B cell (primary cell): ENCODE measurements at regions not wholly inside any gene's neighbourhood (a gene's known extent, or its start where the extent isn't known, plus 50 kb on each side); places are given as distances from the start of the nearest gene placed in this dataset.

Experiments
- ATAC-seq: fragments of 200-7000 bp; cut with Tn5 transposase; one replicate; pipeline ENCODE4 v1.10.0; 2021; ENCODE audit warnings: low read depth, mild to moderate bottlenecking, moderate number of reproducible peaks, moderate library complexity
- CTCF ChIA-PET: fragments of 350-600 bp; sonication (Branson Sonifier 250); formaldehyde crosslinking; loops from one replicate; lab custom pipeline; 2021; ENCODE audit warnings: antibody characterized with exemption, inconsistent platforms; lab: Charles Lee
- POLR2A ChIA-PET: fragments of 350-600 bp; sonication (Branson Sonifier 250); formaldehyde crosslinking; loops from one replicate; lab custom pipeline; 2021; ENCODE audit warnings: antibody characterized with exemption; lab: Charles Lee
- DNase-seq: peaks from one replicate; pipeline ENCODE4 v3.0.0; 2013
- H2AFZ ChIP-seq: 2 replicates; pipeline ENCODE4 v1.6.1; 2012; ENCODE audit warnings: mild to moderate bottlenecking, low read depth, low read length; ENCODE audit not compliant: insufficient read depth, poor library complexity, severe bottlenecking
- H3K27ac ChIP-seq, 2 donors: 1 replicate in 1 of 2; 2 replicates in 1 of 2; pipeline ENCODE4 v1.5.1; 2012 to 2013; ENCODE audit warnings: low read length in 2 of 2, mild to moderate bottlenecking in 2 of 2, moderate library complexity in 1 of 2
- H3K27me3 ChIP-seq, 4 experiments: fragments of 200-600 bp in 1 of 4; sonication (generic) in 1 of 4; replicated peaks in 1 of 4; 1 replicate in 2 of 4; 2 replicates in 2 of 4; pipeline versions ENCODE4 v1.6.1 to v1.7.0; 2013 to 2016; ENCODE audit warnings: low read length in 3 of 4, mild to moderate bottlenecking in 2 of 4, mixed read lengths in 1 of 4, moderate library complexity in 1 of 4; ENCODE audit not compliant: insufficient read depth in 4 of 4, control insufficient read depth in 3 of 4; ENCODE audit errors: control extremely low read depth in 1 of 4
- H3K36me3 ChIP-seq, 2 experiments: replicated peaks in 1 of 2; 1 replicate in 1 of 2; 2 replicates in 1 of 2; pipeline versions ENCODE4 v1.6.1 to v1.7.1; 2013; ENCODE audit warnings: low read length in 1 of 2; ENCODE audit not compliant: insufficient read depth in 2 of 2, control insufficient read depth in 1 of 2; ENCODE audit errors: control extremely low read depth in 1 of 2, extremely low read depth in 1 of 2
- H3K4me1 ChIP-seq, 2 donors: fragments of 200-600 bp in 1 of 2; sonication (generic) in 1 of 2; 1 replicate in 1 of 2; 2 replicates in 1 of 2; pipeline versions ENCODE4 v1.5.1 to v1.6.1; 2013 to 2017; ENCODE audit warnings: low read length in 2 of 2; ENCODE audit not compliant: control insufficient read depth in 2 of 2, insufficient read depth in 2 of 2
- H3K4me2 ChIP-seq: replicated peaks from 2 replicates; pipeline ENCODE3; 2012; ENCODE audit warnings: mild to moderate bottlenecking, low read depth, low read length; ENCODE audit not compliant: poor library complexity, severe bottlenecking
- H3K4me3 ChIP-seq, 5 experiments: fragments of 200-600 bp in 1 of 5; sonication (generic) in 1 of 5; 1 replicate in 3 of 5; 2 replicates in 2 of 5; pipeline versions ENCODE4 v1.5.1 to v1.7.0; 2011 to 2016; ENCODE audit warnings: low read length in 4 of 5, mild to moderate bottlenecking in 4 of 5, low read depth in 2 of 5, control low read depth in 1 of 5, moderate library complexity in 1 of 5; ENCODE audit not compliant: insufficient read depth in 1 of 5; ENCODE audit errors: control extremely low read depth in 1 of 5, extremely low read depth in 1 of 5
- H3K79me2 ChIP-seq: fragments of 200-600 bp; sonication (generic); one replicate; pipeline ENCODE4 v1.6.0; 2016; ENCODE audit warnings: low read length; ENCODE audit not compliant: control insufficient read depth, insufficient read depth
- H3K9ac ChIP-seq: fragments of 200-600 bp; sonication (generic); 2 replicates; pipeline ENCODE4 v1.6.1; 2017; ENCODE audit warnings: mild to moderate bottlenecking, low read length, moderate library complexity
- H3K9me3 ChIP-seq, 3 donors: one replicate each; pipeline versions ENCODE4 v1.6.1 to v1.7.1; 2013; ENCODE audit warnings: low read length in 2 of 3; ENCODE audit not compliant: control insufficient read depth in 2 of 3, insufficient read depth in 1 of 3; ENCODE audit errors: control extremely low read depth in 1 of 3
- H4K20me1 ChIP-seq: 2 replicates; pipeline ENCODE4 v1.6.0; 2012; ENCODE audit warnings: mild to moderate bottlenecking, low read length; ENCODE audit not compliant: insufficient read depth, control insufficient read depth, poor library complexity, severe bottlenecking
- H3K27ac Mint-ChIP-seq: one replicate; pipeline ENCODE4 v1.8.0; 2021; ENCODE audit warnings: mixed read lengths
- H3K27me3 Mint-ChIP-seq: one replicate; pipeline ENCODE4 v1.8.0; 2021; ENCODE audit warnings: mixed read lengths
- H3K4me1 Mint-ChIP-seq: one replicate; pipeline ENCODE4 v1.8.0; 2021; ENCODE audit warnings: mixed read lengths
- H3K4me3 Mint-ChIP-seq: one replicate; pipeline ENCODE4 v1.8.0; 2021; ENCODE audit warnings: mixed read lengths
- H3K9me3 Mint-ChIP-seq: one replicate; pipeline ENCODE4 v1.8.0; 2022; ENCODE audit warnings: mixed read lengths; ENCODE audit not compliant: insufficient read depth
- EZH2 ChIP-seq: IDR thresholded peaks from 2 replicates; pipeline ENCODE4 v1.6.1; 2012; ENCODE audit warnings: borderline replicate concordance, low read depth, mild to moderate bottlenecking, moderate library complexity, low read length; ENCODE audit not compliant: insufficient read depth, poor library complexity, severe bottlenecking
- WGBS: methylation state at CpG from one replicate; pipeline ENCODE4 v1.1.5; 2013; ENCODE audit warnings: missing lambda C conversion rate; ENCODE audit not compliant: insufficient coverage; 5-methylcytosine and 5-hydroxymethylcytosine counted together
- intact Hi-C: fragments of 100-400 bp; cut with micrococcal nuclease; formaldehyde crosslinking; loops from one replicate; pipeline ENCODE4 v1.10.0; 2022
- TF ChIP-seq, protein P1 (sequence below): fragments of 200-600 bp; IDR thresholded peaks from one replicate; pipeline ENCODE4 v1.8.0; 2022; ENCODE audit warnings: antibody characterized with exemption, mild to moderate bottlenecking

DNA sequence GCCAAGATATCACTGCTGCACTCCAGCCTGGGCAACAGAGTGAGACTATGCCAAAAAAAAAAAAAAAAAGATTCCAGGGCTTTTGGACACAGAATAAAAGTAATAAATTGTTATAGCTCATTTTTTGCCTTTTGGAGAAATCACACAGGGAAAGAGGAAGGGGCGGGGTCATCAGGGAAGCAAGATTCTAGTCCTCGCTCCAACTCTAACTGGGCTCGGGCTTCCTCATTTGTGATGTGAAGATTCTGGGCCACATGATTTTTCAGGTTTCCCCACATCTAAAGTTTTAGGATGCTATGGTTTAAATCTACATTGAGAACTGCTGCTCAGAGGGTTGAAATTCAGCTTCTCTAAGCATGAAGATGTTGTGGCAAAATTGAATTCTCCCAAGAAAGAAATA lies 179.3 kb upstream of the PLXNA2 start:
- Histone ChIP-seq H2AFZ (no peak overlapping the region), H3K9ac (no peak overlapping the region), H4K20me1 (no peaks in the 10 kb centered on the region), H3K4me3 (no peak overlapping the region), H3K9me3 (no peaks in the 10 kb centered on the region), H3K27me3 (no peaks in the 10 kb centered on the region), H3K4me1 (no peaks in the 10 kb centered on the region), H3K36me3 (no peaks in the 10 kb centered on the region), H3K27ac (no peak overlapping the region), H3K4me2 (no peak overlapping the region), H3K79me2 (no peaks in the 10 kb centered on the region)
- WGBS = 20% methylated on average over 1 of the region's 3 CpGs
- DNase-seq = no peak
- intact Hi-C loops = no loop called here
- CTCF ChIA-PET = interaction anchor here (0.6 kb wide), 1 partner anchor 17 kb away, joined by 3 read pairs; no protein-coding TSS in a partner anchor
- Mint-ChIP-seq H3K9me3 (no peaks in the 10 kb centered on the region), H3K27me3 (no peaks in the 10 kb centered on the region), H3K4me1 (no peaks in the 10 kb centered on the region), H3K4me3 (no peak overlapping the region), H3K27ac (no peak overlapping the region)
- no peak for ATAC-seq
- POLR2A ChIA-PET = interaction anchor here (0.7 kb wide), 1 partner anchor 23 kb away, joined by 8 read pairs; no protein-coding TSS in a partner anchor
- no peak for TF ChIP-seq EZH2
- TF ChIP-seq, protein P1, sequence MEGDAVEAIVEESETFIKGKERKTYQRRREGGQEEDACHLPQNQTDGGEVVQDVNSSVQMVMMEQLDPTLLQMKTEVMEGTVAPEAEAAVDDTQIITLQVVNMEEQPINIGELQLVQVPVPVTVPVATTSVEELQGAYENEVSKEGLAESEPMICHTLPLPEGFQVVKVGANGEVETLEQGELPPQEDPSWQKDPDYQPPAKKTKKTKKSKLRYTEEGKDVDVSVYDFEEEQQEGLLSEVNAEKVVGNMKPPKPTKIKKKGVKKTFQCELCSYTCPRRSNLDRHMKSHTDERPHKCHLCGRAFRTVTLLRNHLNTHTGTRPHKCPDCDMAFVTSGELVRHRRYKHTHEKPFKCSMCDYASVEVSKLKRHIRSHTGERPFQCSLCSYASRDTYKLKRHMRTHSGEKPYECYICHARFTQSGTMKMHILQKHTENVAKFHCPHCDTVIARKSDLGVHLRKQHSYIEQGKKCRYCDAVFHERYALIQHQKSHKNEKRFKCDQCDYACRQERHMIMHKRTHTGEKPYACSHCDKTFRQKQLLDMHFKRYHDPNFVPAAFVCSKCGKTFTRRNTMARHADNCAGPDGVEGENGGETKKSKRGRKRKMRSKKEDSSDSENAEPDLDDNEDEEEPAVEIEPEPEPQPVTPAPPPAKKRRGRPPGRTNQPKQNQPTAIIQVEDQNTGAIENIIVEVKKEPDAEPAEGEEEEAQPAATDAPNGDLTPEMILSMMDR = no peak

DNA sequence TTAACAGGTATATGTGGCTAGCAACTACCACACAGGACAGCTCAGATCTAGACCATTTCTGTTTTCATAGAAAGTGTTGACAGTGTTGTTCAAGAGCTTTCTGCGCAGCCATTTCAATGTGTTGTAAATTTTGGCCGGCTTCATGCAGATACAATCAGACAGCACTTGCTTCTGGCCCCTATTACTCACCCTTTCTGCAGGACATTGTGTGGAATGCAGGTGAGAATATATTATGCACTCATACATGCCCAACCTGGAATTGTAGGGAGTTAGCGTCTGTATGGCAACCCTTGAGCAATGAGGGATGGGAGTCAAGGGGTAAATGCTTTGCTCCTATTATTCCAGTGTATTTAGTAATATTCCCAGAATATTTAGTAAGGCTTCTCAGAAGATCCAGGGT lies 180.9 kb upstream of the PLXNA2 start:
- Histone ChIP-seq H3K36me3 (no peaks in the 10 kb centered on the region), H3K27me3 (no peaks in the 10 kb centered on the region), H3K79me2 (no peaks in the 10 kb centered on the region), H3K4me1 (no peaks in the 10 kb centered on the region), H3K9ac (no peak overlapping the region), H3K4me2 (no peak overlapping the region), H3K4me3 (no peak overlapping the region), H3K9me3 (no peaks in the 10 kb centered on the region), H2AFZ (no peak overlapping the region), H3K27ac (no peak overlapping the region), H4K20me1 (no peaks in the 10 kb centered on the region)
- CTCF ChIA-PET = no interaction called here
- WGBS = no CpG with 5 or more reads among the region's 3 CpGs
- POLR2A ChIA-PET = no interaction called here
- H3K27me3 Mint-ChIP-seq = no peaks in the 10 kb centered on the region
- no peak for ATAC-seq
- TF ChIP-seq, protein P1 = no peak
- no peak for TF ChIP-seq EZH2
- no peak overlapping the region for H3K27ac Mint-ChIP-seq
- no peaks in the 10 kb centered on the region for H3K9me3 Mint-ChIP-seq
- no peaks in the 10 kb centered on the region for H3K4me1 Mint-ChIP-seq
- no peak overlapping the region for H3K4me3 Mint-ChIP-seq
- DNase-seq = no peak
- intact Hi-C loops = no loop called here
